ENCODE measurements at regions not wholly inside any gene's neighbourhood (a gene's known extent, or its start where the extent isn't known, plus 50 kb on each side); places are given as distances from the start of the nearest gene placed in this dataset.

- TF ChIP-seq CTCF (IDR thresholded peaks at IDR 0.05) (no peak), EP300 (IDR thresholded peaks at IDR 0.05) (no peak)
Measured at GRCh38 chr18:22557168-22557941, 139.6 kb upstream of the CTAGE1 start.

All from suprapubic skin (tissue), 3 donors.